HG03066 (cell line): ENCODE measurements at regions not wholly inside any gene's neighbourhood (a gene's known extent, or its start where the extent isn't known, plus 50 kb on each side); places are given as distances from the start of the nearest gene placed in this dataset.

Source experiments
- ATAC-seq: cut with Tn5 transposase; IDR thresholded peaks from one replicate; pipeline ENCODE4 v1.9.1; 2021; ENCODE audit warnings: low read depth; ENCODE audit not compliant: unreplicated experiment

- ATAC-seq: no peak
These were observed 1635.0 kb upstream of the ACVR2A start for GRCh38 chr2:146209842-146210275.

- ATAC-seq: no peak
These were observed 1636.9 kb upstream of the ACVR2A start for GRCh38 chr2:146207901-146208300.

DNA sequence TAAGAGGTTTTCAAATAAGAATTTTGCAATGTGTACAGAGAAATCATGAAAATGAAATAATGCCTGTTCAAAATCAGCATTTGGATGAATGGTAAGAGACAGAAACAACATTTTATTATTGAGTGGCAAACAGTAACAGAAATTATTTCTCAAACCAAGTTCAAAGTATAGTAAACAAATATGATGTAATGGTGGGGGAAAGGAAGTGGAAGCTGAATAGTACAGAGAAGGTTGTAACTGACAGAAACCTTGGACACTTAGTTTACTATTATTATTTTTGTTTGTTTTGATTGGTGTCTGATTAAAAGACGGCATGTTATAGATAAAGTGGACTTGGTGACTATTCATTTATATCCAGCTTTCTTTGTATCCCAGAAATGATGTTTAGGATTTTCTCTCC, 1637.4 kb upstream of the ACVR2A start:
- no peak for ATAC-seq

GRCh38 chr2:146203064-146203624, 1641.7 kb upstream of the ACVR2A start:
- ATAC-seq: no peak

GRCh38 chr2:146193619-146194018, 1651.2 kb upstream of the ACVR2A start:
- ATAC-seq: no peak

DNA sequence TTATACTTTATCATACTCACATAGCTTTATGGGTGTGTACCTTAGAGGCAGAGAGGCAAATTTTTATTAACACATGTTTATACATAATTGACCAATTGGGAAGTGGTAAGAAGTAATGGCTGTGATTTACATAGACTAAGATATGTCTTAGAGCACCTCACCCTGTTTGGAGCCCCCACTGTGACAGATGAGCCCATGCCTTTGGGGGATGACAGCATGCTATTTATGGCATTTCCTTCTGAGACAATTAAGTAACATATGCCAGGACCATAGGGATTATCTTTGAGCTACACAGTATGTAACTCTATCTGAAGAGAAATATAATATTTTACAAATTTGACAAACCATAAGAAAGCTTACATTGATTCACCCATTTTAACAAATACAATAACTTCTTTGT, 1655.3 kb upstream of the ACVR2A start:
- no peak for ATAC-seq

- ATAC-seq: no peak
These were observed 1654.0 kb upstream of the ZEB2 start for GRCh38 chr2:146173934-146174333.

DNA sequence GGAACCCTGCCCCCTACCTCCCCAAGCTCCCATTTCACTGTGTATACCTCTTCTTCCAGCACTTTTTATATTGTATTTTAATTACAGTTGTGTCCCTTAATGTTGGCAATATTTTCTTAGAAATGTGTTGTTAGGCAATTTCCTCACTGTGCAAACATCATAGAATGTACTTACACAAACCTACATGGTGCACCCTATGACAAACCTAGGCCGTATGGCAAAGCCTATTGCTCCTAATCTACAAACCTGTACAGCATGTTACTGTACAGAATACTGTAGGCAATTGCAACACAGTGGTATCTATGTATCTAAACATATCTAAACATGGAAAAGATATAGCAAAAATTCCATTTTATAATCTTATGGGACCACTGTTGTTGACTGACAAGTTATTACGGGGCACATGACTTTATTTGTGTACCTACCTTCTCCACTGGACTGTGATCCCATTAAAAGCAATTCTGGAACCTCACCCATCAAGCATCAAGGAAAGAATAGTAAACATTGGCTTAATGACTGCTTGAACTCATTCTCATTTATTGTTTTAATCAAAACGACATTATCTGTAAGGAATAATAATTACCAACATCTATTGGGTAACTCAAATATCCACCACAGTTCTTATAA, 1641.5 kb upstream of the ZEB2 start:
- ATAC-seq: no peak

GRCh38 chr2:146158072-146158674, 1638.3 kb upstream of the ZEB2 start:
- no peak for ATAC-seq

GRCh38 chr2:146147448-146148012, 1627.6 kb upstream of the ZEB2 start:
- no peak for ATAC-seq

DNA sequence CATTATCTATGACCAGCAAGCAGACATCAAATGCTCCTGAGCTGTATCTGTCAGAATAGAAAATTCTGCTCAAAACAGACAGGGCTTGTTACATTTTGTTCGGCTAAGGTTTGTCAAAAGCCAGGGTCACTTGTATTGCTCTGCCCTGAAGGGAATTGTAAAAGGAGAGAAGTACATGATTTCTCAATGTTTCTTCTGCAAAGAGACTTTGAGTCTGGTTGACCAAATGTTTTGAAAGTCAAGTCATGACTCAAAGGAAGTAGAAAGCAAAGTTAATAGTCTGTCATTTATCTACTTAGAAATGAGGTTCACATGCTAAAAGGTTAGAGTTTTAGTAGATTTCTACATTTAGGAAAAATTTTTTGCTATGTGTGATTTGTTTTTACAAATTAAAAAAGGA, 1624.1 kb upstream of the ZEB2 start:
- ATAC-seq: no peak

DNA sequence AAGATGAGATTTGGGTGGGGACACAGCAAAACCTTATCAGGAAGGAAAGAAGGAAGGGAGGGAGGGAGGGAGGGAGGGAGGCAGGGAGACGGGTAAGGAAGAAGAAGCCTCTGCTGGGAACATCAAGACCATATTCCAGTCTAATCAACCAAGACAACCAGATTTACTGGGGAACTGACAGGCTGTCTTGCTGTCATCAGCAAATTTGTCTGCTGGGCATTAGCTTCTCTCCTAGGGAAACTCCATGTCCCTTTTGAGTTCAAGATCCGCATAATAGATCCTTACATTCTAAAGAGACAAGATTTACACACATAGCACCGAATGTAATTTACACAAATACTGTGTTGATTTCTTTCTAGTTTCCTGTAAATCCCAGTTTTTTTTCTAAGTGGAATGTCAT, 1618.9 kb upstream of the ZEB2 start:
- no peak for ATAC-seq

DNA sequence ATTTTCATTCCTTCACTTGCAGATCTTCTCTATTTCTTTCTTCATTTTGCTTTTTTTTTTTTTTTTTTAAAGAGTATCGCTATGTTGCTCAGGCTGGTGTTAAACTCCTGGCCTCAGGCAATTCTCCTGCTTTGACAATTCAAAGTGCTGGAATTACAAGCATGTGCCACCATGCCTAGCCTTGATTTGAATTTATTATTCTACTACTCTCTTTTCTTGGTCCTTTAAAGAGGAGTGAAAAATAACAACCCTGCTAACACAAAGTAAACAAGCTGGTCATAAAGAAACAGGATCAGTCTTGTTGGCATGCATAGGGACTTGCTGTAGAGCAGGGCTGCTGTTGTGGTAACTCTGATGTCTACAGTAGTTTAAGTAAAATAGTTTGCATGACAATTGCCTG, 1615.3 kb upstream of the ZEB2 start:
- no peak for ATAC-seq

GRCh38 chr2:146131785-146132184, 1611.9 kb upstream of the ZEB2 start:
- ATAC-seq: no peak

GRCh38 chr2:146131048-146131447, 1611.1 kb upstream of the ZEB2 start:
- no peak for ATAC-seq

- no peak for ATAC-seq
These were observed 1610.4 kb upstream of the ZEB2 start for GRCh38 chr2:146130290-146130689.

- no peak for ATAC-seq
These were observed 1609.3 kb upstream of the ZEB2 start for GRCh38 chr2:146129231-146129630.

DNA sequence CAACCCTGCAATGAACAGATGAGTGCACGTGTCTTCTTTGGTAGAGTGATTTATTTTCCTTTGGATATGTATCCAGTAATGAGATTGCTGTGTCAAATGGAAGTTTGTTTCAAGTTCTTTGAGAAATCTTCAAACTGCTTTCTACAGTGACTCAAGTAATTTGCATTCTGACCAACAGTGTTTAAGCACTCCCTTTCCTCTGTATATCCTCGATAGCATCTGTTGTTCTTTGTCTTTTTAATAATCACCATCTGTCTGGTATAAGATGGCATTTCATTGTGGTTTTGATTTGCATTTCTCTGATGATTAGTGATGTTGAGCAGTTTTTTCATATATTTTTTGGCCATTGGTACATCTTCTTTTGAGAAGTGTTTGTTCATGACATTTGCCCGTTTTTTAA, 1608.3 kb upstream of the ZEB2 start:
- ATAC-seq: no peak

GRCh38 chr2:146125551-146125950, 1605.6 kb upstream of the ZEB2 start:
- no peak for ATAC-seq

DNA sequence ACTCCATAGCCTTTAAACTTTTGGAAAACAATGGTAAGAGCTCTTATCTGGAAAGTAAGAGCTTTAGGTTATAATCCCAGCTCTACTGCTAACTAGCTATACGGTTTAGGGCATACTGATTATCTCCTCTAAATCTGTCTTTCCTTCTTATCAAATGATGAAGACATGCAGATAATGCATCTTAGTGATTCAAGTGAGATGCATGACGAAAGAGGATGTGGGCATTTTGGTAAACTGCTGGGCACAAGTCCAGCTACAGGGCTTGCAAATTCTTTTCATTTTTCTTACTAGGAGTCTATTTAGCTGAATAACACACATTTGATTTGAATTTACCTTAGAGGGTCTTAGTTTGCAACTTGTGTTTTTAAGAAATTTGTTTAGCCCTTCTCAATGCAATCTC, 1604.8 kb upstream of the ZEB2 start:
- no peak for ATAC-seq

DNA sequence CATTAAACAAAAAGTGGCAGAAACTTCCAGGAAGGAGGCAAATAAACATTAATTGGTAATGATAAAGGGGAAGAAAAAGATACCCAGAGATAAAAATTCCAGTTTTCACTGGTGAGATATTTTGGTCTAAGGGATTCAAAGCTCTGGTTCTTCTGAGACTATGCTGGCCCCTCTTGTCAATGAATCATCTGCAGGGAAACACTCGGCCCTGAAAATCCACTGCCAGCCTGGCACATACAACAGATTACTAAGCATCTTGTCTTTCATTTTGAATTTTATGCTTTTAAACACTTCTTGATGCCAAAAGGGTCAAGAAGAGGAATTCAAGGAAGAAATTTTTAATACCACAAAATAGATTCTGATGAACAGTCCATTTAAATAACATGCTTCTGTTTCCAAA, 1603.8 kb upstream of the ZEB2 start:
- no peak for ATAC-seq

DNA sequence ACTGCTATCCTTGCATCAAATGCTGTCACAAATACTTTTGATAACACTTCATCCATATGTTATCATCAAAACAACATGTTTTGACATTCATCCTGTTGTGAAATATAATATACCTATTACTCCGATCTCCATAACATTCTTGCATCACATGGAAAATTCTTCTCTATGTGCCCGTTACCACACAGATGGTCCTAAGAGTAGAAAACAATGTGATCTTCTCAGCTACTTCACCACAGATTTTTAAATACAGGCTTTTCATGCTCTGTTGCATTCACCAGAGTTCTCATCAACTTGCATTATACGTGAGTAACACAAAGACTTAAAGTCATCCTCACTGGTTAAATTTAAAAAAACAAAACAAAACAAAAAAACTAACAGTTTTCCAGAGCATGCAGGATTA, 1603.3 kb upstream of the ZEB2 start:
- no peak for ATAC-seq
